ENCODE measurements at regions not wholly inside any gene's neighbourhood (a gene's known extent, or its start where the extent isn't known, plus 50 kb on each side); places are given as distances from the start of the nearest gene placed in this dataset.

DNA sequence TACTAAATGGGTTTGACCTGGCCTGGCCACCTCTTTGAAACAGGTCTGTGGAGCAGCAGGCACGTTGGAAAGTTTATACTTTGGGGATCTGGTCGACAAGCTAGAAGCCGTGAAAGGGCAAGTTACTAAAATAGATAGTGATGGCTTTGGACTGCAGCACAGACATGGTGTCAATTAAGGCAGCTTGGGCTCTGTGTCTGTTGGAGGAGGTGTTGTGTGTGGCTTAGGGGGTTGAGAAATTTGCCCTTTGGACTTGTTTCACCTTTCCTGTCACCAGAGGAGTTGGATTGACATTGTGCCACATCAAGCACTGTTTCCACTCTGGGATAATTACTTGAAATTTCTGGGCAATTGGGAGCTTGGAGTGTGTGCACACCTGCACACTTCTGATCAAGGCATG is 251.8 kb upstream of the MKI67 start:
- no peak for DNase-seq

DNA sequence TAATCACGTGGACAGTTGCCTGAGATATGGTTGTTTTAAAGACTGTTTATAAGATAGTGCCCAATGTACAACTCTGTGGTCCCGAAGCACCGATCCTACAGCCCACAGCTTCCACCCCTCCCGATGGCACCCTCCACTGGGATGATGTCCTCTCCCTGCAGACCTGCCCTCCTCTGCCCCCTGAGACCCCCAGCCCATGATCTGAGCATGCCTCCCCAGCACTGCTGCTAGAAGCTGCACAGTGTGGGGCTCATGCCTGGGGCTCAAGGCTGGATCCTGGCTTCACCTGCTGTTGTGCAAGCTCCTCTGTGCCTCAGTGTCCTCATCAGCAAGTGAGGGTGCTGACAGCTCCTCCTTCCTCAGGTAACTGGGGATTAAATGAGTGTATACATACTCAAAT is 254.7 kb upstream of the MKI67 start:
- DNase-seq = no peak

DNA sequence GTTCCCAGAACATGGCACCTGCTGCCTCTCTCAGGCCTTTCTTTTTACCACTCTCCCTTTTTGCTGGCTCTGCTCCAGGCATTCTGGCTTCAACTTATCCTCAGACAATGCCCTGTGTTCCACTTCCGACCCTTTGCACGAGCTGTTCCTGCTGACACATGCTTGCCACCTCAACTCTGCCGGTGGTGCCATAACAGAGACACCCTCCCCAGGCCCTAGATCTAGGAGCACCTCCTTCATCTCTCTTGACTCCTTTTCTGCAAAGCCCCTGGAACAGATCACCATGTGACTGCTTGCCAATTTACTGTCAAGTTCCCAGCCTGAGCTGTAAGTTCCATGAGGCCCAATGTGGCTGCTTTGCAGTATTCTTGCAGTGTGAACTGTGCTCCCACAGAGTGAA is 256.0 kb upstream of the MKI67 start:
- no peak for DNase-seq

DNA sequence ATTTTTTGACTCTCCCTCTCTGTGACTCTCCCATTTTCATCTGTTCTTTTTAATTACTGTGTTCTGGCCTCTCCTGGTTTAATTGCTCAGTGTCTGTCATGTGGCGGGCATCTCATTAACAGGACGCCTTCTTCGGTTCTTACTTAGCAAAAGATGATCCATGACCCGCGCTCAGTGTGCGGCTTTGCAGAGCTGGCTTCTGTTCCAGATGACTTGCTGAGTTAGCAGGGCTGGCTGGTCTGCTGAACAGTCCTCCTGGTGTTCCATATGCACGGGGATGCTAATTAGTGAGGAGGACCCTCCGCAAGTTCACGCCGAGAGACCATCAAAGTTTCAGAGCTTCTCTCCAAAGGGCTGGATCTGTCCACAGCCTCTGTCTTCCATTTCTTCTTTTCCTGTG is 258.6 kb upstream of the MKI67 start:
- no peak for DNase-seq

DNA sequence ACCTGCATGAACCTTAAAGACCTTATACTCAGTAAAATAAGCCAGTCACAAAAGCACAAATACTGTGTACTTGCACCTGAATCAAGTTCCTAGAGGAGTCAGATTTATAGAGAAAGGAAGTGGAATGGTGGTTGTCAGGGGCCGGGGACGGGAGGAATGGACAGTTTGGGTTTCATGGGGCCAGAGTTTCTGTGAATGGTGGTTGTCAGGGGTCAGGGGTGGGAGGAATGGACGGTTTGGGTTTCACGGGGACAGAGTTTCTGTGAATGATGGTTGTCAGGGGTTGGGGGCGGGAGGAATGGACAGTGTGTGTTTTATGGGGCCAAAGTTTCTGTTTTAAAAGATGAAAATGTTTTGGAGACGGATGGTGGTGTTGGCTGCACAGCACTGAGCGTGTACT is 260.0 kb upstream of the MKI67 start:
- DNase-seq = no peak

DNA sequence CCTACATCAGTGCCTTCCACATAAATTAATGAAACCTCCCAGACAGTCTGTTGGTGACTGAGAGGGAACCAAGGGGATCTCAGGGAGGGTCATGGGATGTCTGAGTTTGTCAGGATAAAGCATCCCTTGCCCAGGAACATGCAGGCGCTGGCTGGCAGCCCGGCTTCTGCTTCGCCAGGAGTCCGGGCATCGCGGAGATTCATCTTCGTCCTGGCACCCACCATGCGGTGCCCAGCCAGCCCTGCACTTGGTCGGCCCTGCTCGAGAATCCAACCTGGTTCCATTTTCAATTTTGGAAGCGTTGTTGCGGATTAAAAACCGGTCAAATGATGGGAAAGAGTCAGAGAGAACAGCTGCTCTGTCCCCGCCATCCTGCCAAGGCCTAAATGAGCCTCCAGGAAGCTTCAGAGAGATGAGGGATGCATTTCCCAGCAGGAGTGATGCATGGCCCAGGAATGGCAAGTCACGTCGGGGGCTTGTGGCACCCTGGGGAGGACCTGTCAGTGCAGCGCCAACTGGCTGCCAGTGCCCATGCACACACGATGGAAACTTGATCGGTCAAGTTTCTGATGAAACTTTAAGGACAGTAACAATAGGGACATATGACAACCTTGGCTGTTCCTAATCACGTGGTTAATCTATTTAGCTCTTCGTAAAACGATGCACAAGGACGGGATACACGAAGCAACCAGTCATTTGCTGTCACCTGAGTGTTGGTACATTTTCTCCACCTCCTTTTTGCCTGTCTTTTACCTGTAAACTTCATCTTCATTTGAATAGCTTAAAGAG is 260.8 kb upstream of the MKI67 start:
- DNase-seq = no peak

GRCh38 chr10:128390596-128390995 is 264.4 kb upstream of the MKI67 start:
- no peak for DNase-seq

GRCh38 chr10:128393546-128393945 is 267.3 kb upstream of the MKI67 start:
- DNase-seq = no peak

- DNase-seq = no peak
Observed at GRCh38 chr10:128398118-128398517, 271.9 kb upstream of the MKI67 start.

DNA sequence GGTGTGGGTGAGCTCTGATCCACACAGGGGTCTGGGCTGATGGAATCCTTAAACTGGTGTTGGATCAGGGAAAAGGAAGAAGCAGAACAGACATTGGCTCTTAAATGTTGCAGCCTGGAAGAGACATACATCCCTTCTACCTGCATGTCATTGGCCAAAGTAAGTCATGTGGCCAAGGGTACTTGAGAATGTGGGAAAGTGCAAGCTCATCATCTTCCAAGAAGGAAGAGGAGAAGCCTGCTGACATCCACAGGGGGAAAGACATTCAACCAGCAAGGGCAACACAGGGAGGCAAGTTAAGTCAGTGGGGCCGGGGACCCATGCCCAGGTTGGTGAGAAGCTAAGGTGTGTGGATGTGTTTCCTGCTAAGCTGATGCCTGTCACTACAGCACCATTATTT is 272.8 kb upstream of the MKI67 start:
- no peak for DNase-seq

- DNase-seq = no peak
Observed at GRCh38 chr10:128400564-128400963, 274.3 kb upstream of the MKI67 start.

DNA sequence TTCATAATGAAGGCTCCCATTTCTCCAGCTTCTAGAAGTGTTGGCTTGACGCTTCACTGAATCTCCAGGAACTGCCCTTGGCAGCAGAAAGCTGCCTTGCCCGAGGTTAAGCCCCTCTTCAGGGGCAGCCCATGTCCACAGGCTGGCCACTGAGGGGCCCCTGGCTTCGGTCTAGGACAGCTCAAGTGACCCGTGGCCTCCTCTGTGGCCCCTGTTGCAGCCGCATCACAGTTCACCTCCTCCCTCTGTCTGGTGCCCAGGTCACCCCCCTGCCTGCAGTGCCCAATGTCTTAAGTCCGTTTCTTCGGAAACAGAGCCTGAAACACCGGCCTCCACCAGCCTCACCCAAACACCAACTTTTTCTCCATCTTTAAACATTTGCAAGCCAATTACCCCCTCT is 279.2 kb upstream of the MKI67 start:
- DNase-seq = no peak

DNA sequence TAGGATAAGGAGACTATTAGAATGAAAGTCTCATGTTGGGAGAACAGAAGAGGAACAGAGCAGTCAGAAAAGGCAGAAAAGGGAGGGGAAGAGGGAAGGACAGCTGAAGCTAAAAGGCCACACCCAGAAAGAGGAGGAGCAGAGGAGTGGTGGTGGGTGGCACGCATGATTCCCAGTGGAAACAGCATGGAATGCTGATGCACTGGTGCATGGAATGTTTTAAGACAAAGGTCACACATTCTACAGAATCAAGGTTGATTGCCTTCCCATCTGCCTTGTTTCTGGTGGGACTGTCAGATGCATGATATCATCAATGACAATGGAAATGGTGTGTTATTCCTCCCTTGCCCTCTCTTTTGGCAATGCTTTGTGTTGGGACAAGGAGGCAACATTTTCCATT is 285.4 kb upstream of the MKI67 start:
- no peak for DNase-seq

DNA sequence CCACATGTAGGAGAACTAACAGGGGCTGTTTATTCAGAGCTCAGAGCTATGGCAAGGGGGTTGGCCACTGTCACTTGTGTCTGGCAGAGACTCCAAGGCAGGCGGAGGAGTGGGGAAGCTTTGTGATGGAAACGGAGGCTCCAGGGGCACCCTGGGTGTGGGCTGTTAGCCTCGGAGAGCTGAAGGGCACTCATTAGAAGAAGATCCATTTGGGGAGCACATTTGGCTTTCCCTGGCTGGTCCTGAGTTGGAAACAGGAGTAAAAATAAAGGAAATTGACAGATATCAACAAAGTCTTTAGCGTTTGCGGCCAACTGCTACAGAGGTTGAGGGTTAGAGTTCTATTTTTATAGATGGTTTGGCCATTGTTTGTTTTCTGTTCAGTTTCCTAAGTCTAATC is 288.3 kb upstream of the MKI67 start:
- DNase-seq = no peak

DNA sequence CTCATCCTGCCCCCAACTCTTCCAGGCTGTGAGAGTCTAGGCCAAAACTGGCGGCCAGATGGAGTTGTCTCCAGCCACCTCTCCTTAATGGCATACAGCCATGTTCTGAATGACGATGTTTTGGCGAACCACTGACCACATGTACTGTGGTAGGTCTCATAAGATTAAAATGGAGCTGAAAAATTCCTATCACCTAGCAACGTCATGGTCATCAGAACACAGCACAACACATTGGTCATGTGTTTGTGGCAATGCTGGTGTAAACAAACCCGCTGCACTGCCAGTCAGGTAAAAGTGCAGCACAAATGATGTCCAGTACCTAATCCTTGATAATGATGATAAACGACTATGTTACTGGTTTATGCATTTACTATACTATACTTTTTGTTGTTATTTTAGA is 290.0 kb upstream of the MKI67 start:
- no peak for DNase-seq

- DNase-seq = no peak
Observed at GRCh38 chr10:128417826-128418225, 291.6 kb upstream of the MKI67 start.

GRCh38 chr10:128418819-128419218 is 292.6 kb upstream of the MKI67 start:
- no peak for DNase-seq

DNA sequence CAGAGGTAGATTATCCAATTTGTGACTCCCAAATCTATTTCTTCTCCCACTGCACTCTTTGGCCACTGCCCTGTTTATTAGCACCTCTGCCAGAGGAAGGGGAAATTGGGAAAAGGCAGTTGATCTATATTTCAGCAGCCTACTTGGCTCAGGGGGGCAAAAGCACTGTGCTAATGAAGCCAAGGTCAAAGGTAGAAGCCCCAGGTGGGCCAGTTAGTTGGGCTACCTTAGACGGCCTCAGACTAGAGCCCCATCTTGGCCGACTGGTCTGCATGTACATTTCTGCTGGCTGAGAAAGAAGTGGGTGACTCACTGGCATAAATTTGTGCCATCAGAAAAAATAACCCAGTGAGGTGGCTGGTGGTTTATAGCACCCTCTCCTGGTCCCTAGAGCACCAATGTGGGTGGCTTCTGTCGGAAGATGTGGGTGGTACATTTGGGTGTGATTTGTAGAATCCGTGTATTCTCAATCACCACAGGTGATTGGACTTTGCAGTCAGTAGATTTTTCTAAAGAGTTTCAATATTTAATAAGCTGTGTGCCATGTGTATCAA is 293.3 kb upstream of the MKI67 start:
- DNase-seq = no peak

GRCh38 chr10:128420623-128421022 is 294.4 kb upstream of the MKI67 start:
- no peak for DNase-seq

GRCh38 chr10:128421371-128422160 is 295.3 kb upstream of the MKI67 start:
- no peak for DNase-seq

DNA sequence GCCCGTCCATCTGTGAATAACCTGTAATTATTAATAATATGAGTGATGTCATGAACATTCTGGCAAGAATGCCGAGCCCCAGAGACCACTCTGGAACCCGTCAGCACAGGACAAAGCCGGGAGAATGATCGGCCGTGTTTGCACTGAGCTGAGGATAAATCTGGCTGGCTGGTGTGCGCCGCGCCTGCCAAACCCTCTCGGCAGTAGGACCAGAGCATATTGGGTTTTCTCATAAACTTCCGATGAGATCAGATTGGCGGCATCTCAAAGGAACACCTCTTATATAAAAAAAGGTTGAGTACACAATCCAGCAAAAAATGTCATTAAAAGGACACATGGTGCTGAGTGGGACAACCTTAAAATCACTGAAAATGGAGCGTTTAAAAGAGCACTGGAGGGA is 296.0 kb upstream of the MKI67 start:
- DNase-seq = no peak

DNA sequence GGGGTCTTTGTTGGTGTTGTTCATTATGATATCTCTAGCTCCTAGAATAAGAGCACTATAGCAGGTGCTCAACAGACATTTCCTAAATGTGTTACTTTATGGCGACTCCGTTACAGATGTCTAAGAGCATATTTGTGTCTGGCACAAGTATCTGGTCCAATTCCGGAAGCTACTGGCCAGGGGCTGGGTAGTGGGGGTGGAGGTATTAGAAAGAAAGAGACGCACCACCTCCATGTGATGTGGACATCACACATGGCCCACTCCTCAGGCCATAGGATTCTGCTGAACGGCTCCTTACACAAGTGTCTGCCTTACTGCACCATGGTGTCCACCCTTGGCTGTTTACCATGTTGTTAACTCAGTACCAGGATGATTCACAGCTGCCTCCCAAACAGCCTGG is 296.8 kb upstream of the MKI67 start:
- DNase-seq = no peak

DNA sequence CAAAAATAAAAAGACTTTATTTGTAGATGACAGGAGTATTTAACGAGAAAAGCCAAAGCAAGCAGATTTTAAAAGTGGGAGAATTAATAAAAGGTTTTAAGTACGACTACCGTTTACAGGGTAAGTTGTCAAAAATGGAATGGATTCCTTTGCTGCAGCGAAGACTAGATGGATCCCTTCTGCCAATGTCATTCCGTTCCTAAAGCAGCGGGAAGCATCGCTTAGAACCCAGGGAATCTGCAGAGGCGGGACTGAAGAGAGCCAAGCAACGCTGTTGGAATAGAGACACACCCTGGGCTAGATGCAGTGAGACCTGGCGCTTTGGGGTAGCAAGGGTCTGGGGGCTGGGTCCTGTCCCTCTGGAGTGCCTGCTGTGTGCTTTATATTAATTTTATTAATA is 303.1 kb upstream of the MKI67 start:
- no peak for DNase-seq

- no peak for DNase-seq
Observed at GRCh38 chr10:128429835-128430513, 303.8 kb upstream of the MKI67 start.

All from activated naive CD4-positive, alpha-beta T cell treated with Interleukin-2 at 50 U/mL for 16 hours (primary cell).